ENCODE measurements at regions not wholly inside any gene's neighbourhood (a gene's known extent, or its start where the extent isn't known, plus 50 kb on each side); places are given as distances from the start of the nearest gene placed in this dataset.
"Not testable (repeated sequence)": the region's sequence is repeated elsewhere in the genome, so short reads cannot be mapped to it uniquely, and the experiment has no call there.

- DNase-seq (ENCODE audit: low spot score) = no peak
Observed at GRCh38 chr11:23151819-23152218, 291.5 kb upstream of the CCDC179 start.

- no peak for DNase-seq (ENCODE audit: low spot score)
Observed at GRCh38 chr11:23155503-23155902, 295.2 kb upstream of the CCDC179 start.

GRCh38 chr11:23164022-23164421 is 303.7 kb upstream of the CCDC179 start:
- no peak for DNase-seq (ENCODE audit: low spot score)

- DNase-seq (ENCODE audit: low spot score) = no peak
Observed at GRCh38 chr11:23166376-23166775, 306.1 kb upstream of the CCDC179 start.

DNA sequence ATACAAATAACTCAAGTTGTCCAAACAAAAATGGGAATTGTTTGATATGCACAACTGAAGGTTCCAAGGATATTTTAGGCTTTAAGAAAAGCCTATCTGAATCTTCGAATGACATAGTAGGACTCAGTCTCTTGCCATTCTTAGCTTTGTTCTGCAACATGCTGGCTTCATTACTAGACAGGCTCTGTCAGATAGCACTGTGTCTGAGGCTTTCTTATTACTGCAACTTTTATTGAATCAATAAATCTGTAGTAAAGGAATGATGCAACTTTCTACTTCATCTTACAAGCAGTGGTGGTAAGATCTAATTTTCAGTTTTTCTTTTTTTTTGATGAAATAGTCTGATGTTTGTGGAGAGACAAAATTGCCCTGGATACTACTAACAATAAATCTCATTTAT is 319.3 kb upstream of the CCDC179 start:
- DNase-seq (ENCODE audit: low spot score) = no peak

- no peak for DNase-seq (ENCODE audit: low spot score)
Observed at GRCh38 chr11:23181022-23181807, 320.9 kb upstream of the CCDC179 start.

- no peak for DNase-seq (ENCODE audit: low spot score)
Observed at GRCh38 chr11:23192256-23192655, 332.0 kb upstream of the CCDC179 start.

DNA sequence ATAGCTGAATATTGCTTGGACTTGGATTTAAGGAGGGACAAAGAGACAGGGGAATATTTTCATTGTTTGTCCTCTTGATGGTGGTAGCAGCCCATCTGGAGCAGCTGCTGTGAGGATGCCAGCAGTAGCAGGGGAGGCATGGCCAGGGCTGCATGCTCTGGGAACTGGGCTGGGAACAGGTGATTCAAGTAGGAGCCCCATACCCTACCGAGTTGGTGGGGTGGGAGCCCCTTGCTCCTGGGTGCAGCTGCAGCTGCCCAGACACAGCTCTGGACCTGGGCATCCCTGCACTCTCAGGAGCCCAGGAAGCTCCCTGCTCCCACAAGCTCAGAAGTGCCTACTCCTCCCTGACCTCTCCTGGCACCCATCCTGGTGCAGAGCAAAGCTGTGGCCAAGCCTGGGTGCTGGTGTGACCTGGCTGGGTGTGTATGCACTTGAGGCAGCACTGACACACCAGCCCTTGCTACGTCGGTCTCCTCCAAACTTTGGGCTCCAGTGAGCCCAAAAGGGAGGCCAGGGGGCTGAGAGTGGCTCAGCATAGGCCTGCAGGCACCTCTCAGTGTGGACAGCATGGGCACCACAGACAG is 341.8 kb upstream of the CCDC179 start:
- no peak for DNase-seq (ENCODE audit: low spot score)

- DNase-seq (ENCODE audit: low spot score) = no peak
Observed at GRCh38 chr11:23202611-23203010, 342.3 kb upstream of the CCDC179 start.

- DNase-seq (ENCODE audit: low spot score) = no peak
Observed at GRCh38 chr11:23205156-23205871, 345.0 kb upstream of the CCDC179 start.

DNA sequence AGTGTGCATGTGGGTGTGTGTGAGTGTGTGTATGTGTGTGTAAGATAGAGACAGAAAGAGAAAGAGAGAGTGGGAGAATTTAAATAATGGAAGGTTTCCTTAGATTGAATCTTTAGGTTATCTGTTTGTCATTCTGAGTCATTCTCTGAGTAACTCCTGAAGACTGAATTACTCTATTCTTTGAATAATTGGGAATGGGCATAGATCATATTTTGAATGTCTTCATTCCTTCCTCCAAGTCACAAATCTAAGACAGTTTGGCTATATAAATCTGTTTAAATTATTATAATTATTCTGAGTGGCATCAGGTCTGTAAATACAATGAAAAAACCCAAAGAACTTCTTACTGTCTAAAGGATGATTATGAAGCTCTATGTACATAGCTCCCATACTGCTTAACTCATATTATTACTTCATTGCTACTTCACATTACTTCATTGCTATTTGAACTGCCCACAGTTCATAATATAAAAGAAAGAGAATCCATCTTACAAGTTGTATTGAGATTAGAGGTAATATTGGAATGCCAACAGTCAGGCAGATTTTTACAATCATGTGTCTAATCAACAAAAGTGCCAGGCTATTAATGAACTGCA is 346.6 kb upstream of the CCDC179 start:
- DNase-seq (ENCODE audit: low spot score) = no peak

DNA sequence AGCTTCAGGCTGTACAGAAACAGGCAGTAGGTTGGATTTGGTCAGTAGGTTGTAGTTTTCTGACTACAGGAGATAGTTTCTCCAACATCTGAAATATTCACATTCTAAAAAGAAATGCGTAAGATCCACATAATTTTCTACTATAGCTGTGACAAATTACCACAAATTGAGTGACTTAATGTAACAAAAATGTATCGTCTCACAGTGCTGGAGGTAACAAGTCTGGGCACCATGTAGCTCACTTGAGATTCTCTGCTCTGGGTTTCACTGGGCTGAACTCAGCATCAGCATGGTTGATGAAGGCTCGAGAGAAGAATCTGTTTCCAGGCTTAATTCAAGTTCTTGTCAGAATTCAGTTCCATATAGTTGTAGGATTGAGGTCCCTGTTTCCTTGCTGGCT is 350.9 kb upstream of the CCDC179 start:
- DNase-seq (ENCODE audit: low spot score) = no peak

- DNase-seq (ENCODE audit: low spot score) = no peak
Observed at GRCh38 chr11:23212807-23213206, 352.5 kb upstream of the CCDC179 start.

DNA sequence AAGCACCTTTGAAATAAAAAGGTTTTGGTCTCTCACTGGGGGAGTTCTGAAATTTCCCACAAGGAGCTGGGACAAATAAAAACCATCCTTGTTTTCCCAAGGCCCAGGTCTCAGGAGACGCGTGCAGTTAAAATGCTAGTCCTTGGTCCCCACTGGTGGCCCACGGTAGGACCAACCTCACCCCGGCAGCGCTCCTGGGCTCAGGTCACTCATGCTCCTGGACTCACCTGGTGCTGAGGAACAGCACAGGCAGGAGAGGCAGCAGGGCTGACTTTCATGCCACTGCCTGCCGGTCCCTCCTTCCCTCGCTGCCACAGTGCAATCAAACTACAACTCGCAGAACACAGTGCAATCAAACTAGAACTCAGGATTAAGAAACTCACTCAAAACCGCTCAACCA is 356.8 kb upstream of the CCDC179 start:
- DNase-seq (ENCODE audit: low spot score) = no peak

DNA sequence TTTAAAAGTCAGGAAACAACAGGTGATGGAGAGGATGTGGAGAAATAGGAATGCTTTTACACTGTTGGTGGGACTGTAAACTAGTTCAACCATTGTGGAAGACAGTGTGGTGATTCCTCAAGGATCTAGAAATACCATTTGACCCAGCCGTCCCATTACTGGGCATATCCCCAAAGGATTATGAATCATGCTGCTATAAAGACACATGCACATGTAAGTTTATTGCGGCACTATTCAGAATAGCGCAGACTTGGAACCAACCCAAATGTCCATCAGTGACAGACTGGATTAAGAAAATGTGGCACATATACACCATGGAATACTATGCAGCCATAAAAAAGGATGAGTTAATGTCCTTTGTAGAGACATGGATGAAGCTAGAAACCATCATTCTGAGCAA is 359.8 kb upstream of the CCDC179 start:
- not testable (repeated sequence) for DNase-seq (ENCODE audit: low spot score)

GRCh38 chr11:23221366-23221765 is 361.1 kb upstream of the CCDC179 start:
- DNase-seq (ENCODE audit: low spot score) = no peak

DNA sequence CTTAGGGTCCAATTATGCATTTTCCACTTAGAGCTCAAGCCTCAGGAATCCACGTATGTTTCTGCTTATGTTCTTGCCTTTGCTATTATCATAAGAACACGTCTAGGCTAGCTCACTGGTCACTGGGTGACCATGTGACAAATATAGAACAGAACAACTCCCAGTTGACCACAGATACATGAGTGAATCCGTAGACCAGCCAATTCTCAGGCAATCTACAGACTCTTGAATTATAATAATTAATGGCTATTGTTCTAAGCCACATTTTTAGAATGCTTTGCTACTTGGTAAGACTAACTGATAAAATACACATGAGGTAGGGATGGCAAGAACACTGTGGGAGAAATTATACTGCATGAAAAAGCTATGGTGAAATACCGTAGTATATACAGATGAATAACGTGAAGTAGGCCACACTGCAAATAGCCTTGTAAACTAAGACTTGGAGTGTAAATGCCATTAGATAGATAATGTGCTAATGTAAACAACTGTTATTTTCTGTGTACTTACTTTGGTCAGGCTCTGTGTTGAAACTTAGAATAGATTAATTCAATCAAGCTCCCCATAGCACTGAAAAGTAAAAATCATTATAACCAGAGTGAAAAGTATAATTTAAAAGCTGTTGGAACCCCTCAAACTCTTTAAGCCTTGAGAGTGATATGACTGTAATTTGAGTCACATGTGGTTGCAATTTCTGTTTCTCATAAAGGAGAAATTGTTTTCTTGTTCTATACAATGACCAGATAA is 366.2 kb upstream of the CCDC179 start:
- no peak for DNase-seq (ENCODE audit: low spot score)

- DNase-seq (ENCODE audit: low spot score) = no peak
Observed at GRCh38 chr11:23227078-23227445, 366.8 kb upstream of the CCDC179 start.

- DNase-seq (ENCODE audit: low spot score) = no peak
Observed at GRCh38 chr11:23232652-23233051, 372.4 kb upstream of the CCDC179 start.

- no peak for DNase-seq (ENCODE audit: low spot score)
Observed at GRCh38 chr11:23233075-23233474, 372.8 kb upstream of the CCDC179 start.

GRCh38 chr11:23236826-23237555 is 376.7 kb upstream of the CCDC179 start:
- no peak for DNase-seq (ENCODE audit: low spot score)

GRCh38 chr11:23252426-23252825 is 392.2 kb upstream of the CCDC179 start:
- DNase-seq (ENCODE audit: low spot score) = no peak

All from CD4-positive, alpha-beta T cell treated with Interleukin-15 for 4 hours (primary cell).